ENCODE measurements at regions not wholly inside any gene's neighbourhood (a gene's known extent, or its start where the extent isn't known, plus 50 kb on each side); places are given as distances from the start of the nearest gene placed in this dataset.

- no peak for TF ChIP-seq SP1 (IDR thresholded peaks at IDR 0.05)
- no peak for TF ChIP-seq ELF4 (IDR thresholded peaks at IDR 0.05)
Observed at GRCh38 chrX:98338544-98338943, 1454.8 kb downstream of the RPA4 start.
